T-helper 9 cell (primary cell): ENCODE measurements at regions not wholly inside any gene's neighbourhood (a gene's known extent, or its start where the extent isn't known, plus 50 kb on each side); places are given as distances from the start of the nearest gene placed in this dataset.

ENCODE experiments used
- DNase-seq: peaks from one replicate; pipeline ENCODE4 v3.0.0-alpha.2; 2020

GRCh38 chr1:30637183-30637980 is 86.0 kb downstream of the MATN1 start:
- no peak for DNase-seq

GRCh38 chr1:30636621-30637020 is 86.8 kb downstream of the MATN1 start:
- no peak for DNase-seq

DNA sequence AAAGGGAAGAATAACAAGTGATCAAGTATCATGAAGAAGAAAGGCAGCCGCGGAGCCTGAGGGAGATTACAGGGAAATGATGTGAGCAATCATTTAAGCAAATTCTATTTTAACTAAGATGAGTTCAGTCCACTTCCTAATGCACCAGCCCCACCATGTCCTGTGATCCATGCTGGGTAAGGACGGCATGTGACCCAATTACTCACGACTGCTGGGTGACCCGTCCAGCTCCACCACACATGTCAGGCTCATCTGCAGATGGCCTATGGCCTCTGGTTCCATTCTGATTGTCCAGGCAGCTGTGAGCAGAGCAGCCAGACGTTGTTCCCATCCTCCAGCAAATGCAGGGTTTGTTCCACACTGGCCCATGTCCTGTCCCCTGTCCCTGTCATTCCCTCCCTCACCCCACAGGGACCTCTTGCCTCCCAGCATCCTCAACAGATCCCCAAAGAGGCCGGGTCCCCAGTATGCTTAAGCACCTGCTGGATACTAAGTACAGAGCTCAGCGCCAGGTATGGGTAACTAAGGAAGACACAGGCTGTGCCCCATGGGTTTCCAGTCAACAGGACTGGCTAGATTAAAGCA is 87.9 kb downstream of the MATN1 start:
- DNase-seq: no peak

- no peak for DNase-seq
These were observed 88.9 kb downstream of the MATN1 start for GRCh38 chr1:30634507-30634906.

DNA sequence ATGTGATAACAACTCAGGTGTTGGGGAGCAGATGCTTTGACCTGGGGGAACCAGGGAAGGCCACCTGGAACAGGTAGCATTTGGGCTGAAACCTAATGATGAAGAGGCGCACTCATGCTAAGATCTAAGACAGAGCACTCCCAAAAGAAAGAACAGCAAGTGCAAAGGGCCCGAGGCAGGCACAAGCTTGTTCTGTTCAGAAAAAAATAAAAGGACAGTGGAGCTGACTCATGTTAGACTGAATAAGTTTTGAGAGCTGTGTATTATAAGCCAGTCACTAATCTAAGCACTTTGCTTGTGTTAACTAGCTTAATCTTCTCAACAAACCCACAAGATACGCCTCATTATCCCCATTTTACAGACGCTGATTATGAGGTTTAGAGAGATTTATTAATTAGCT is 90.1 kb downstream of the MATN1 start:
- DNase-seq: no peak

GRCh38 chr1:30632481-30632880 is 90.9 kb downstream of the MATN1 start:
- DNase-seq: no peak

DNA sequence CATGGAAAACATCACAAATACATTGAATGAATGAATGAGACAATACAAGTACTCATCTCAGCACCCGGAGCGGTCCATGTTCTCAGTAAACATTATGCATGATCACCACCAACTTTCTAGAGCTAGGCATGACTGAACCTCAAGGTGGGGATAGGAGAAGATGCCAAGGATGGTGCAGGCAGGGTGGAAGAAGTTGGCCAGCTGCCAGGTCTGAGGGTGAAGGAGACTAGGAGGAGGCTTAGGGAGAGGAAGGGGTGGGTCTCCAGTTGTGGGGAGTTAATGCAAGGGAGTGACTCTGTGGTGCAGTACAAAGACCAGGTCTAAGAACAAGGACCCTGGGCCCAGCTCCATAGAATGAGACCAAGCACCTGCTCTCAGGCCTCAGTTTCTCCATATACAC is 91.7 kb downstream of the MATN1 start:
- no peak for DNase-seq

GRCh38 chr1:30629501-30629900 is 93.9 kb downstream of the MATN1 start:
- no peak for DNase-seq

GRCh38 chr1:30627994-30628393 is 95.4 kb downstream of the MATN1 start:
- no peak for DNase-seq

DNA sequence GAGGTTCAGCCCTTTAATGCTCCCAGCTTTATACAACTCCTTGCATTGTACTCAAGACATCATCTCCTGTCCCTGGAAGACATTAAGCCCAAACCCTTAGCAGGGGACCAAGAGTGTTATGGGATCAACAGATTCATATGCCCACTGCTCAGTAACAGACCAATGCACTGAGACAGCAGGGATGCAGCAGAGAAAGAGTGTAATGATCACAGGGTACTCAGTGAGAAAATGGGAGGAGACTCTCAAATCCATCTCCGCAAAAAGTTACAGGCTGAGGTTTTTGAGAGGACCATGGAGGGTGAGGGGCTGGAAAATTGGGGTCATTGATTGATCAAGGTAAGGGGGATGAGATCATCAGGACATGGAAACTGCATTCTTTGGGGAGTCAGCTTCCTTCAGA is 96.2 kb downstream of the MATN1 start:
- DNase-seq: no peak

DNA sequence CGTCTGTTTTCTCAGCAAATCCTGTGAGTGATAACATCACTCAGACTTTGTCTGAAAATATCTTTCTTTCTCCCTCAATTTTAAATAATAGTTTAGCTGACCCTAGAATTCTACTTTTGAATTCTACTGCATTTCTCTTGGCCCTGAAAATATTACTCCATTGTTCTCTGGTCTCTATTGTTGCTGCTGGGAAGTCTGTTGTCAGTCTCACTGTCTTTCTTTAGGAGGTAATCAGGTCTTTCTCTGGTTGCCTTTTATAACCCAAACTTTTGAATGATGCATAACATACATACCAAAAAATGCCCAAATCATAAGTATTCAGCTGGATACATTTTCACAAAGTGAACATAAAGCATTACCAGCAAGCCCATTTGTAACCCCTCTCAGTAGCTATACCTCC is 100.0 kb downstream of the MATN1 start:
- no peak for DNase-seq

DNA sequence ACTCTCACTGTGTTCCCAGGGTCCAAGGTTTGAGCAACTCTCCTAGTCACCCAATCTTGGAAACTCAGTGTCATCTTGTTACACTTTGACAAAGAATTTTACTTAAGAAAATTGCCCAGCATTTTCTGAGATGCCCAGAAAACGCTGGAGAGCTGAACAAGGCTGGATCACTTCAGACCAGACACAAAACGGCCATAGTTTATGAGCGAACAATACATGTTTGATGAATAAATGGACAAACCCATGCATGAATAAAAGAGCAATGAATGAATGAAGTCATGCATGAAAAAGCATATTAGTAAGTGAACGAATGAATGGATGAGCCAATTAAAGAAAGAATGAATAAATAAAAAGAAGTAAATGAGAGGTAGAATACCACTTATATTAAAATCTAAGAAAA is 103.8 kb downstream of the MATN1 start:
- DNase-seq: no peak

DNA sequence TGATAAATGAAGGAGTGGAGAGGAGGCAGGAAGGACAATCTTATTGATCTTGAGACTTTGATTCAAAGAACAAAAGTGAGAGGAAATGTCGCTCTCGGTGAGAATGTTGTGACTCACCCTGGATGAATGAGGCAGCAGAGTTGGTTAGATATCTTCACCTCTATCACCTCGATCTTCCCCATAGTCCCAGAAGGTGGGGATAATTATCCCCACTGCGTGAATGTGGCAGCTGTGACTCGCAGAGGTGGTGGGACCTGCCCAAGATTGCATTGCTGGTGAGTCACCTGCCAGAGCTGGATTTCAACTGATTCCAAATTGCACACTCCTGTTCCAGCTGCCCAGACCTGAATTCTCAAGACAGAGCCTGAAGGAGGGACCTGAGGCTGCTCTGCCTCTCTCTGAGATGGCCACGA is 105.0 kb downstream of the MATN1 start:
- no peak for DNase-seq

GRCh38 chr1:30616759-30617158 is 106.6 kb downstream of the MATN1 start:
- no peak for DNase-seq

DNA sequence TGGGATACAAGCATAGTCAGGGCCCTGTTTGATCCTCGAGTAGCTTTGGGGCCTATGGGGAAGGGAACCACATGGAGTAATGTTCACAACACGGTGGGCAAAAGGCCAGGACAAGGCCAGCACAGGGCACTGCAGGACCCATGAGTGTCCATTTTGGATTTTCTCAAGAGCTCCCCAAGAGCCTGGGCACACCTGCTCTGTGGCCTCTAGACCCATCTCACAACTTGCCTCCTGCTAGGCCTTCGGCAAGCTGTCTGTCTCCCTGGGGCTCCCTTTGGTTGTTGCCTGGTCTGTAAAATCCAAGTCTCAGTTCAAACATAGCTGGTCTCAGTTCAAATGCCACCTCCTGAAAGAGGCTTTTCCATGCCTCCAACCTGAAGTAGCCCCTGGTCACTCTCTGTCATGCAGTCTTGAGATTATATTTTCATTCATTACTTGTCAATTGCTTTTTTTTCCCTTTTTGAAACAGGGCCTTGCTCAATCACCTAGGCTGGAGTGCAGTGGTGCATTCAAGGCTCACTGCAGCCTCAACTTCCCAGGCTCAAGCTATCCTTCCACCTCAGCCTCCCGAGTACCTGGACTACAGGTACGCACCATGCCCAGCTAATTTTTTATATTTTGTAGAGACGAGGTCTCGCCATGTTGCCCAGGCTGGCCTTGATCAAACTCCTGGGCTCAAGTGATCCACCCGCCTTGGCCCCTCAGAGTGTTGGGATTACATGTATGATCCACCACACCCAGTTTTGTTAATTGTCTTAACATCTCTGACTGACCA is 107.4 kb downstream of the MATN1 start:
- no peak for DNase-seq

DNA sequence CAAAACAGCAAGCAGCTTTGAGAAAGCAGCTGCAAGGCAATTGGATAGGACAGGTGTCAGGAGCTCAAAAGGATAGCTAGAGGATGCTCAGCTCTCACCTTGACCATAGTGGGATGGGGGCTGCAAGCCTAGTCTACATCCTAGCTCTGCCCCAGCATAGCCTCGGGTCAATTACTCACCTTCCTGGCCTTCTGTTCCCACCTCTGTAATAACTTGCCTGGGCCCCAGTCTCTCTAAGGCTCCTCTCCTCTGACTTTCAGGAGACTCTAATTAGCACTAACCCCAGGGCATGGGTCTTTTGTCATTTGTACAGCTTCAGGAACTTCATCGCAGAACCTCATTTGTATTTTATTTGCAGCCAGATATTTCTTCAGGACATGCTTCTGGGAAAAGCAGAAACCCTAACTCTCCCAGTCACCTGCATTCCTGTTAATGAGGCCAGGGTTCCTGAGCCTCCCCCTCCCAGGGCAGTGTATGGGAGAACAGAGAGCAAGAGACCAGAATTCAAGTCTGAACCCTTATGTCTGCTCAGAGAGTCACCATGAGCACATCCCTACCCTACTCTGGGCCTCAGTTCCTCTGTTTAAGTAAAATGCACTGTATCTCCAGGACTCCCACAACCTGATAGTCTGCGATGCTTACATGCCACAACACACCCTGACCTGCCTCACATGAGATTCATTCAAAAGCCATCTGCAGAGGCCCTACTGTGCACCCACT is 108.1 kb downstream of the MATN1 start:
- no peak for DNase-seq

GRCh38 chr1:30613188-30613587 is 110.2 kb downstream of the MATN1 start:
- no peak for DNase-seq

DNA sequence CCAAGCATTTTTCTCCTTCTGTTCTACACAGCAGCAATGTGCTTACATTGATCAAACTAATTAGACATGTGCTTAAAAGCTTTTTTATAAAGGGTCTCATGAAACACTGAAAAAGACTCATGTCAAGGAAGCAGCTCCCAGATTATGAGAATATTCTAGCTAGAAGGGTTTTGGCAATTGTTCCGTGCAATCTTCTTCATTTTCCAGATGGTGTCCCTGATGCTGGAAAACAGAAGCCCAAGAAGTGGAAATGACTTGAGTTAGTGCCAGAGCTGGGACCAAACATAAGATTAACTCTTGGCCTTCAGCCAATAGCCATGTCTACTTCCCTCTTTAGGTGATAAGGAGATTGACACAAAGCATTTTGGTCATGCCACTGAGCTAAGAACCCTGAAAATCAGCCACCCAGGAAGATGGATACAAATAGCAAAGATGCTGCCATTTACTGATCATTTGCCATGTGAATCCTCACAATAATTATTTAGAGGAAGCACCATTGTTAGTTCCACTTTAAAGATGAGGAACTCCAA is 110.8 kb downstream of the MATN1 start:
- no peak for DNase-seq

GRCh38 chr1:30611741-30612309 is 111.6 kb downstream of the MATN1 start:
- no peak for DNase-seq

DNA sequence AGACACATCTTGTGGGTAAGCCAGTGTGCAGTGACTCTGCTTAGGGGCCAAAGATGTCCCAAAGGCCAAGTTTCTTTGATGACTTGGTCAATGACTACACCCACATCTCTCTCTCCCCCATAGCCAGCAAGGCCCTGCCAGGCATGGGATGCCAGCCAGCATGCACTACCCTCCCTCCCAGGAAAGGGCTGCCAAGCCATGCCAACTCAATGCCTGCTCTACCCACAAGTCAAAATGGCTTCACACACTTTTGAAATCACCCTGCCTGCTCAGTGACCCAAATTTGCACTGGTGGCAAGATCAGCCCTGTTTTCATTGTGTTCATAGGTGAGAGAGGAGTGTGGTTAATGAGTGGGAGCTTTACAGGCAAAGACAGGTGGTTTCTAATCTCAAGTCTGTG is 112.5 kb downstream of the MATN1 start:
- no peak for DNase-seq

- DNase-seq: no peak
These were observed 113.4 kb downstream of the MATN1 start for GRCh38 chr1:30609999-30610345.

DNA sequence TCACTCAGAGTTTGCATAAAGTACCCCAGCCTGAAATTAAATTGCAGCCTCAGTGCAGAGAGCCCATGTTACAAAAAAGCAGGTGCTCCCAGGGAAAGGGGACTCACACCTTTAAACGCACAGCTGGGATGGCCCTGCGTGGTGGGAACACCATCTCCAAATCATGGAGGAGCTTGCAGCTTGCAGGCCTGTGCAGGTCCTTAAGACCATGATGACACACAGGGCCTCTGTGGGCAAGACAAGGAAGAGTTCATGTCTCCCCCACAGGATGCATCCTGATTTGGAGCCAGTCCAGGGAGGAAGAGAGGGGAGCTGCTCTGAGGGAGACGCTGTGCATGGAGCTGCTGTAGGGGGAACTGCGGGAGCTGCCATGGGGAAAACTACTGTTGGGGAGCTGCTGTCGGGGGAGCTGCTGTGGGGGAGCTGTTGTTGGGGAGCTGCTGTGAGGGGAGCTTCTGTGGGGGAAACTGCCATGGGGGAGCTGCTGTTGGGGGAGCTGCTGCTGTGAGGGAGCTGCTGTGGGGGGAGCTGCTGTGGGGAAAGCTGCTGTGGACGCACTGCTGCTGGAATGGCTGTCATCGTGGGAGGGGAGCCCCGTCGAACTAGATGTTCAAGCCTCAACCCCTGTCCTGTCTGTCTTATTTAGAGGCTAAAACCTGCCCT is 113.9 kb downstream of the MATN1 start:
- DNase-seq: no peak
